ENCODE measurements at regions not wholly inside any gene's neighbourhood (a gene's known extent, or its start where the extent isn't known, plus 50 kb on each side); places are given as distances from the start of the nearest gene placed in this dataset.

GRCh38 chr9:80605129-80605528 is 1033.4 kb downstream of the TLE4 start (continued):
- TF ChIP-seq NFYA (IDR thresholded peaks at IDR 0.05; ENCODE audit: borderline replicate concordance, low read depth, low read length) (no peak), BCLAF1 (IDR thresholded peaks at IDR 0.05) (no peak), RELA (IDR thresholded peaks at IDR 0.05; ENCODE audit: borderline replicate concordance, partially characterized antibody) (no peak)

- ChIA-PET POLR2A (no interaction called here), SMC1A (ENCODE audit: uncharacterized antibody, unreplicated experiment) (interaction anchor here (0.6 to 1.8 kb wide), 4 partner anchors 16 to 422 kb away, joined by 3 to 5 read pairs (median 3); no protein-coding TSS in a partner anchor), CTCF (interaction anchor here (0.7 kb wide), 1 partner anchor 180 kb away, joined by 3 read pairs; no protein-coding TSS in a partner anchor), RAD21 (ENCODE audit: unreplicated experiment) (no interaction called here)
- H3K9ac ChIP-seq (ENCODE audit: control insufficient read depth, insufficient read depth, low read length), result no peak overlapping the region
- no peaks in the 10 kb centered on the region for H3K79me2 ChIP-seq (ENCODE audit: control insufficient read depth, insufficient read depth, low read length)
- H3K27ac ChIP-seq (ENCODE audit: control insufficient read depth, insufficient read depth), result no peak overlapping the region
- intact Hi-C loops (cut with micrococcal nuclease; ENCODE audit: unreplicated experiment) (no loop called here), in situ Hi-C loops (cut with MboI) (no loop called here)
- H3K4me1 ChIP-seq (ENCODE audit: control insufficient read depth, insufficient read depth, low read length), result no peaks in the 10 kb centered on the region
- FAIRE-seq (no peak), DNase-seq (ENCODE audit: low read depth, low spot score) (no peak), ATAC-seq (no peak)
- 68% methylated on average over 5 of the region's 5 CpGs for WGBS (ENCODE audit: insufficient coverage, insufficient replicate concordance, low lambda C conversion rate, missing lambda C conversion rate)
- no TSS peak for BruUV-seq (replicated peaks)
- no peaks in the 10 kb centered on the region for H3K27me3 ChIP-seq (replicated peaks in 1 of 2; ENCODE audit: control insufficient read depth in 2 of 2, insufficient read depth in 2 of 2, low read length in 1 of 2)
- no peaks in the 10 kb centered on the region for H4K20me1 ChIP-seq (ENCODE audit: control insufficient read depth, insufficient read depth)
- H3K9me3 ChIP-seq (replicated peaks; ENCODE audit: control insufficient read depth, insufficient read depth, low read length), result no peaks in the 10 kb centered on the region
- no peak overlapping the region for H2AFZ ChIP-seq (ENCODE audit: control insufficient read depth, low read depth, low read length)
- H3K4me3 ChIP-seq, result no peak overlapping the region
- H3K4me2 ChIP-seq (ENCODE audit: control insufficient read depth, insufficient read depth), result no peak overlapping the region
- no peaks in the 10 kb centered on the region for H3K36me3 ChIP-seq (ENCODE audit: control insufficient read depth in 2 of 2, insufficient read depth in 2 of 2, low read length in 1 of 2)
- TF ChIP-seq SMC3 (IDR thresholded peaks at IDR 0.05; ENCODE audit: borderline replicate concordance, low read length) (no peak), IKZF1 (conservative IDR thresholded peaks at IDR 0.05) (no peak), RCOR1 (conservative IDR thresholded peaks at IDR 0.05; ENCODE audit: low read depth, low read length) (no peak), SKIL (IDR thresholded peaks at IDR 0.05; ENCODE audit: low read depth, poor library complexity, severe bottlenecking) (no peak), ZNF274 (IDR thresholded peaks at IDR 0.05; ENCODE audit: insufficient read depth, insufficient read length) (no peak), WRNIP1 (IDR thresholded peaks at IDR 0.05; ENCODE audit: borderline replicate concordance, low read depth, low read length) (no peak), BMI1 (IDR thresholded peaks at IDR 0.05; ENCODE audit: borderline replicate concordance) (no peak), NRF1 (conservative IDR thresholded peaks at IDR 0.05; ENCODE audit: low read depth, low read length) (no peak), STAT3 (IDR thresholded peaks at IDR 0.05; ENCODE audit: low read depth, low read length) (no peak)
- TF ChIP-seq, protein P1, sequence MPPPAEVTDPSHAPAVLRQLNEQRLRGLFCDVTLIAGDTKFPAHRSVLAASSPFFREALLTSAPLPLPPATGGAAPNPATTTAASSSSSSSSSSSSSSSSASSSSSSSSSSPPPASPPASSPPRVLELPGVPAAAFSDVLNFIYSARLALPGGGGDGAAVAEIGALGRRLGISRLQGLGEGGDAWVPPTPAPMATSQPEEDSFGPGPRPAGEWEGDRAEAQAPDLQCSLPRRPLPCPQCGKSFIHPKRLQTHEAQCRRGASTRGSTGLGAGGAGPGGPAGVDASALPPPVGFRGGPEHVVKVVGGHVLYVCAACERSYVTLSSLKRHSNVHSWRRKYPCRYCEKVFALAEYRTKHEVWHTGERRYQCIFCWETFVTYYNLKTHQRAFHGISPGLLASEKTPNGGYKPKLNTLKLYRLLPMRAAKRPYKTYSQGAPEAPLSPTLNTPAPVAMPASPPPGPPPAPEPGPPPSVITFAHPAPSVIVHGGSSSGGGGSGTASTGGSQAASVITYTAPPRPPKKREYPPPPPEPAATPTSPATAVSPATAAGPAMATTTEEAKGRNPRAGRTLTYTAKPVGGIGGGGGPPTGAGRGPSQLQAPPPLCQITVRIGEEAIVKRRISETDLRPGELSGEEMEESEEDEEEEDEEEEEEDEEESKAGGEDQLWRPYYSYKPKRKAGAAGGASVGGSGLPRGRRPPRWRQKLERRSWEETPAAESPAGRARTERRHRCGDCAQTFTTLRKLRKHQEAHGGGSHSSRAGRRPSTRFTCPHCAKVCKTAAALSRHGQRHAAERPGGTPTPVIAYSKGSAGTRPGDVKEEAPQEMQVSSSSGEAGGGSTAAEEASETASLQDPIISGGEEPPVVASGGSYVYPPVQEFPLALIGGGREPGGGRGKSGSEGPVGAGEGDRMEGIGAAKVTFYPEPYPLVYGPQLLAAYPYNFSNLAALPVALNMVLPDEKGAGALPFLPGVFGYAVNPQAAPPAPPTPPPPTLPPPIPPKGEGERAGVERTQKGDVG (CRISPR knock-in tag; IDR thresholded peaks at IDR 0.05), result no peak
- TF ChIP-seq, protein P2, sequence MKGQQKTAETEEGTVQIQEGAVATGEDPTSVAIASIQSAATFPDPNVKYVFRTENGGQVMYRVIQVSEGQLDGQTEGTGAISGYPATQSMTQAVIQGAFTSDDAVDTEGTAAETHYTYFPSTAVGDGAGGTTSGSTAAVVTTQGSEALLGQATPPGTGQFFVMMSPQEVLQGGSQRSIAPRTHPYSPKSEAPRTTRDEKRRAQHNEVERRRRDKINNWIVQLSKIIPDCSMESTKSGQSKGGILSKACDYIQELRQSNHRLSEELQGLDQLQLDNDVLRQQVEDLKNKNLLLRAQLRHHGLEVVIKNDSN (IDR thresholded peaks at IDR 0.05; ENCODE audit: borderline replicate concordance, extremely low read length, insufficient read depth, low read depth, low read length), result no peak
These were observed 1030.5 kb downstream of the TLE4 start for GRCh38 chr9:80602291-80602690.

Measured in GM12878 (cell line).